Heart left ventricle (tissue), 13 donors: ENCODE measurements at regions not wholly inside any gene's neighbourhood (a gene's known extent, or its start where the extent isn't known, plus 50 kb on each side); places are given as distances from the start of the nearest gene placed in this dataset.

Experiments
- POLR2A ChIP-seq, 2 donors: fragments of 450-650 bp; IDR thresholded peaks; one replicate each; pipeline ENCODE4 v1.6.1; 2017; ENCODE audit warnings: antibody characterized with exemption in 2 of 2, mild to moderate bottlenecking in 2 of 2, moderate library complexity in 2 of 2
- TF ChIP-seq, protein P1 (sequence below), 12 donors: fragments of 200-600 bp; sonication (generic) in 4 of 12; IDR thresholded peaks; one replicate each; pipeline versions ENCODE4 v1.5.0 to v1.8.0; 2018 to 2022; ENCODE audit warnings: antibody characterized with exemption in 12 of 12, mild to moderate bottlenecking in 5 of 12
- donor health status: ischemic (EF 13 %, LVEDD 7.1; RV severe dilation, severe dysfunction).
- donor health status: DM: no; HTN: yes; CAD: no.
- donor health status: DM: no; HTN: no; CAD: no.
- donor health status: ischemic (EF 25% LVEDD 6.9; RV normal size, moderate dysfunction).
- donor health status: ischemic (EF 25% LVEDD 5.7; RV mildly dilated, moderate dysfunction).
- donor health status: ischemic (EF 35%, LVEDD 5.7; RV mildly dilated, moderate dysfunction).
- donor health status: nonischemic (EF 11% LVEDD 7.7; RV severe dilation, severe dysfunction).
- donor health status: DM: yes; HTN: yes; CAD: no.
- donor health status: PGD.
- donor health status: ischemic (EF 29% LVEDD 5.4; RV normal size, mild dysfunction).
- donor health status: nonischemic (EF 23%, LVEDD 6.1; RV moderate dilation, normal function).

DNA sequence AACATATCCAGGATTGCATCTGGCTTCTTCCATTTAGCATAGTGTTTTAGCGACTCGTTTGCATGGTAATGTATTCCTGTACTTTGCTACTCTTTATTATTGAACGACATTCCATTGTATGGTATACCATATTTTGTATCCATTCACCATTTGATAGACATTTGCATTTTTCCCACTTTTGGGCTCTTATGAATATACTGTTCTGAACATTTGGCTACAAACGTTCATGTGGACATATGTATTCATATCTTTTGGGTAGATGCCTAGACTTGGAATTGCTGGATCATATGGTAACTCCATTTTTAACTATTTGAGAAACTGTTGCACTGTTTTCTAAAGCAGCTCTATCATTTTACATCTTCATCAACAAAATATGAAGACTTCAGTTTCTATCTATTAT is 383.7 kb upstream of the AKR1E2 start:
- TF ChIP-seq, protein P1, sequence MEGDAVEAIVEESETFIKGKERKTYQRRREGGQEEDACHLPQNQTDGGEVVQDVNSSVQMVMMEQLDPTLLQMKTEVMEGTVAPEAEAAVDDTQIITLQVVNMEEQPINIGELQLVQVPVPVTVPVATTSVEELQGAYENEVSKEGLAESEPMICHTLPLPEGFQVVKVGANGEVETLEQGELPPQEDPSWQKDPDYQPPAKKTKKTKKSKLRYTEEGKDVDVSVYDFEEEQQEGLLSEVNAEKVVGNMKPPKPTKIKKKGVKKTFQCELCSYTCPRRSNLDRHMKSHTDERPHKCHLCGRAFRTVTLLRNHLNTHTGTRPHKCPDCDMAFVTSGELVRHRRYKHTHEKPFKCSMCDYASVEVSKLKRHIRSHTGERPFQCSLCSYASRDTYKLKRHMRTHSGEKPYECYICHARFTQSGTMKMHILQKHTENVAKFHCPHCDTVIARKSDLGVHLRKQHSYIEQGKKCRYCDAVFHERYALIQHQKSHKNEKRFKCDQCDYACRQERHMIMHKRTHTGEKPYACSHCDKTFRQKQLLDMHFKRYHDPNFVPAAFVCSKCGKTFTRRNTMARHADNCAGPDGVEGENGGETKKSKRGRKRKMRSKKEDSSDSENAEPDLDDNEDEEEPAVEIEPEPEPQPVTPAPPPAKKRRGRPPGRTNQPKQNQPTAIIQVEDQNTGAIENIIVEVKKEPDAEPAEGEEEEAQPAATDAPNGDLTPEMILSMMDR (IDR thresholded peaks at IDR 0.05): no peak
- no peak for TF ChIP-seq POLR2A (IDR thresholded peaks at IDR 0.05)
